GM23248 (cell line): ENCODE measurements at regions not wholly inside any gene's neighbourhood (a gene's known extent, or its start where the extent isn't known, plus 50 kb on each side); places are given as distances from the start of the nearest gene placed in this dataset.

Experiments used
- EZH2 ChIP-seq: fragments of 200-600 bp; sonication (generic); IDR thresholded peaks from 2 replicates; pipeline ENCODE4 v1.6.1; 2018; ENCODE audit warnings: antibody characterized with exemption, mild to moderate bottlenecking; ENCODE audit not compliant: insufficient read depth, poor library complexity, severe bottlenecking
- EZH2phosphoT487 ChIP-seq: fragments of 200-600 bp; sonication (generic); IDR thresholded peaks from 2 replicates; pipeline ENCODE4 v1.6.1; 2018; ENCODE audit warnings: antibody characterized with exemption, moderate library complexity, mild to moderate bottlenecking, low read depth; ENCODE audit not compliant: insufficient read depth

DNA sequence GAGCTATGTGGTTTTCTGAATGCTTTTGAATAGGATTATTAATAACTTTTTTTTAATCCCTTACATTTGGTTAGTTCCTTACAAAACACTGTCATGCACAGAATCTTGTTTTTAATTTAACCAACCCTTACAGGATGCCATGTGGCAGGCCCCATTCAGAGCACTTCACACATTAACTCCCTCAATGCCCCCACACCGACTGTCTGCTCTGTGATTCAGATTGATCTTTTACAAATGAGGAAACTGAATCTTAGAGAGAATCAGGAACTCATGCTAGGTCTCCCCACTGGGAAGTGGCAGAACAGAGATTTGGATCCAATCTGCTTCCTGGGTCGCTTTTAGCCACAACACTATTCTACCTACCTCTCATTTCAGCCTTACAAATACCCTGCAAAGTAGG, 195.8 kb upstream of the NPVF start:
- TF ChIP-seq EZH2: no peak
- TF ChIP-seq EZH2phosphoT487: no peak
